Trophoblast cell (in vitro differentiated cells and primary cell): ENCODE measurements at regions not wholly inside any gene's neighbourhood (a gene's known extent, or its start where the extent isn't known, plus 50 kb on each side); places are given as distances from the start of the nearest gene placed in this dataset.
A peak's percentile ranks its signal among the peaks of the same experiment; 100 is the strongest.

Source experiments
- DNase-seq, 2 donors: peaks; one replicate each; pipeline ENCODE4 v3.0.0-alpha.2; 2016
- H2AFZ ChIP-seq: 2 replicates; pipeline ENCODE4 v1.6.1; 2013; ENCODE audit warnings: low read length, moderate library complexity, mild to moderate bottlenecking; ENCODE audit not compliant: insufficient read depth, poor library complexity
- H2AK5ac ChIP-seq: 2 replicates; pipeline ENCODE4 v1.6.1; 2013; ENCODE audit warnings: mild to moderate bottlenecking, low read length
- H2BK120ac ChIP-seq: 2 replicates; pipeline ENCODE4 v1.6.1; 2013; ENCODE audit warnings: low read length, mild to moderate bottlenecking, moderate library complexity; ENCODE audit not compliant: insufficient read depth, poor library complexity
- H2BK12ac ChIP-seq: 2 replicates; pipeline ENCODE4 v1.6.1; 2013; ENCODE audit warnings: mild to moderate bottlenecking, low read length, moderate library complexity
- H2BK5ac ChIP-seq: 2 replicates; pipeline ENCODE4 v1.6.1; 2013; ENCODE audit warnings: low read length, low read depth, moderate library complexity, mild to moderate bottlenecking; ENCODE audit not compliant: poor library complexity
- H3K14ac ChIP-seq: 2 replicates; pipeline ENCODE4 v1.6.1; 2013; ENCODE audit warnings: mild to moderate bottlenecking, low read length
- H3K18ac ChIP-seq: 2 replicates; pipeline ENCODE4 v1.6.1; 2013; ENCODE audit warnings: mild to moderate bottlenecking, low read length
- H3K23ac ChIP-seq: 2 replicates; pipeline ENCODE4 v1.6.1; 2013; ENCODE audit warnings: low read length
- H3K27ac ChIP-seq: 2 replicates; pipeline ENCODE4 v1.5.1; 2013; ENCODE audit warnings: low read depth, mild to moderate bottlenecking, inconsistent platforms, low read length, moderate library complexity
- H3K27me3 ChIP-seq: 2 replicates; pipeline ENCODE4 v1.6.1; 2013; ENCODE audit warnings: inconsistent platforms, mild to moderate bottlenecking, low read length, moderate library complexity; ENCODE audit not compliant: insufficient read depth
- H3K36me3 ChIP-seq, 2 experiments: 1 replicate in 1 of 2; 2 replicates in 1 of 2; pipeline ENCODE4 v1.6.1; 2013; ENCODE audit warnings: low read length in 2 of 2, mild to moderate bottlenecking in 2 of 2, moderate library complexity in 1 of 2; ENCODE audit not compliant: insufficient read depth in 2 of 2, control insufficient read depth in 1 of 2
- H3K4ac ChIP-seq: 2 replicates; pipeline ENCODE4 v1.6.1; 2013; ENCODE audit warnings: low read depth, mild to moderate bottlenecking, low read length, moderate library complexity
- H3K4me1 ChIP-seq, 2 experiments: 1 replicate in 1 of 2; 2 replicates in 1 of 2; pipeline ENCODE4 v1.6.1; 2013; ENCODE audit warnings: low read length in 2 of 2, mild to moderate bottlenecking in 2 of 2, moderate library complexity in 1 of 2; ENCODE audit not compliant: insufficient read depth in 2 of 2, control insufficient read depth in 1 of 2
- H3K4me2 ChIP-seq: 2 replicates; pipeline ENCODE4 v1.6.1; 2013; ENCODE audit warnings: inconsistent platforms, mild to moderate bottlenecking, low read length, moderate library complexity
- H3K4me3 ChIP-seq: 2 replicates; pipeline ENCODE4 v1.5.1; 2013; ENCODE audit warnings: mild to moderate bottlenecking, low read depth, low read length, inconsistent platforms
- H3K79me1 ChIP-seq: one replicate; pipeline ENCODE4 v1.6.1; 2013; ENCODE audit warnings: low read length
- H3K79me2 ChIP-seq: 2 replicates; pipeline ENCODE4 v1.6.1; 2013; ENCODE audit warnings: low read length, mild to moderate bottlenecking; ENCODE audit not compliant: control insufficient read depth, insufficient read depth, poor library complexity
- H3K9ac ChIP-seq: 2 replicates; pipeline ENCODE4 v1.6.1; 2013; ENCODE audit warnings: mild to moderate bottlenecking, low read length
- H3K9me3 ChIP-seq: 2 replicates; pipeline ENCODE4 v1.6.1; 2013; ENCODE audit warnings: low read depth, mild to moderate bottlenecking, control low read depth, inconsistent platforms, low read length; ENCODE audit not compliant: insufficient read depth
- H4K12ac ChIP-seq: 2 replicates; pipeline ENCODE4 v1.6.1; 2013; ENCODE audit warnings: low read depth, mild to moderate bottlenecking, low read length, moderate library complexity
- H4K8ac ChIP-seq: 2 replicates; pipeline ENCODE4 v1.6.1; 2013; ENCODE audit warnings: low read depth, mild to moderate bottlenecking, low read length, moderate library complexity
- H4K91ac ChIP-seq: one replicate; pipeline ENCODE4 v1.6.1; 2013; ENCODE audit warnings: low read depth, mild to moderate bottlenecking, low read length, moderate library complexity
- WGBS: extraction: QIAGEN DNeasy Blood & Tissue Kit; methylation state at CpG from one replicate; pipeline ENCODE4 v1.1.7; 2013; ENCODE audit warnings: missing lambda C conversion rate; ENCODE audit not compliant: insufficient read length, insufficient coverage; ENCODE audit errors: extremely low coverage; 5-methylcytosine and 5-hydroxymethylcytosine counted together

- Histone ChIP-seq H3K4me2 (no peak overlapping the region), H3K4me1 (no peaks in the 10 kb centered on the region), H3K4me3 (no peak overlapping the region), H3K79me1 (no peaks in the 10 kb centered on the region), H4K91ac (no peak overlapping the region), H3K9me3 (no peaks in the 10 kb centered on the region), H3K23ac (no peak overlapping the region), H3K79me2 (no peaks in the 10 kb centered on the region), H2AK5ac (no peak overlapping the region), H2BK5ac (no peak overlapping the region), H3K27me3 (no peaks in the 10 kb centered on the region), H4K12ac (no peak overlapping the region), H3K36me3 (no peaks in the 10 kb centered on the region), H3K4ac (no peak overlapping the region), H3K9ac (no peak overlapping the region), H2BK120ac (no peak overlapping the region), H3K27ac (no peak overlapping the region), H3K14ac (no peak overlapping the region), H3K18ac (no peak overlapping the region), H2BK12ac (no peak overlapping the region), H4K8ac (no peak overlapping the region), H2AFZ (no peak overlapping the region)
- no peak for DNase-seq
- no CpG with 5 or more reads among the region's 1 CpG for WGBS
Measured at GRCh38 chr11:90363739-90364138, 140.9 kb upstream of the CHORDC1 start.

DNA sequence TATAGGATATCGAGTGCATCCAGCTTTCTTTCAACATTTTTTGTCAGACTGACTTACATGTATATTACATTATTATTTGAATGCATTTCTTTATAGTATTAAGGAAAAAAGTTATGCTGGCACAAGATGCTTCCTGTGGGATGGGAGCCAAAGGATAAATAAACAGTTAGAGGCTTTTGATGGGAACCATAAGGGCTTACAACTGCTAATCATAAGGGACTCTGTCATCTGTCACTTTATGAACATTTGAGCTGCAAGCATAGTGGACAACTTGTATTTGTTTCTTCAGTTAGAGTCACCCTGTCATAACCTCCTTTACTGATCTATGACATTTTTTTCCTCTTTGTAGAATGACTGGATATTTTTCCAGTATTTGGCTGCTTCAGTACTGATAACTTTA, 132.4 kb upstream of the CHORDC1 start:
- Histone ChIP-seq H4K91ac (no peak overlapping the region), H3K27ac (no peak overlapping the region), H3K27me3 (no peaks in the 10 kb centered on the region), H2BK12ac (no peak overlapping the region), H3K9ac (no peak overlapping the region), H3K4ac (no peak overlapping the region), H4K12ac (no peak overlapping the region), H3K18ac (no peak overlapping the region), H3K14ac (no peak overlapping the region), H2BK5ac (no peak overlapping the region), H3K9me3 (no peaks in the 10 kb centered on the region), H3K36me3 (no peaks in the 10 kb centered on the region), H4K8ac (no peak overlapping the region), H2BK120ac (no peak overlapping the region), H3K79me1 (no peaks in the 10 kb centered on the region), H2AK5ac (no peak overlapping the region), H3K23ac (no peak overlapping the region), H3K4me1 (no peaks in the 10 kb centered on the region), H3K4me2 (no peak overlapping the region), H3K79me2 (no peaks in the 10 kb centered on the region), H2AFZ (no peak overlapping the region), H3K4me3 (no peak overlapping the region)
- DNase-seq: no peak
- no CpG with 5 or more reads among the region's 1 CpG for WGBS

DNA sequence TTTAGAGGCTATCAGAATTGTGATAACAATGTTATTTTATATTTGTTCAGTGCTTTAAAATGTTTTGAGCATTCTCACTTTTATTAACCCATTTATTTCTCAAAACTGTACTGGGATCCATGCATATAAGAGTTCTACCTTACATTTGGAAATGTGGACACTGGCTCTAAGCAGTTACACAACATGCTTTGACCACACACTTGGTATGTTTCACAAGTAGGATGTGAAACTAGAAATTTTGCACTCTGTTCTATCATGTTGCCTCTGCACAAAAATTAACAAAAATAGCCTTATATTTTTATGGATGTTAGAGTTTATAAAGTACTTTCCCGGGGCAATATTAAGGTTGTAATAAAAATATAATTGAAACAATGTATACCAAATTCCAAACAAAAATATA, 126.9 kb upstream of the CHORDC1 start:
- Histone ChIP-seq H3K9me3 (no peaks in the 10 kb centered on the region), H3K23ac (no peak overlapping the region), H3K18ac (no peak overlapping the region), H2BK12ac (no peak overlapping the region), H4K12ac (no peak overlapping the region), H2BK5ac (no peak overlapping the region), H4K91ac (no peak overlapping the region), H2BK120ac (no peak overlapping the region), H3K27me3 (no peaks in the 10 kb centered on the region), H2AK5ac (no peak overlapping the region), H3K4ac (no peak overlapping the region), H3K79me1 (no peaks in the 10 kb centered on the region), H3K36me3 (no peaks in the 10 kb centered on the region), H3K14ac (no peak overlapping the region), H3K4me3 (no peak overlapping the region), H3K4me1 (no peaks in the 10 kb centered on the region), H3K27ac (no peak overlapping the region), H2AFZ (no peak overlapping the region), H4K8ac (no peak overlapping the region), H3K9ac (no peak overlapping the region), H3K79me2 (no peaks in the 10 kb centered on the region), H3K4me2 (no peak overlapping the region)
- WGBS: no CpG with 5 or more reads among the region's 1 CpG
- no peak for DNase-seq

GRCh38 chr11:90344546-90344945, 121.7 kb upstream of the CHORDC1 start:
- no peak overlapping the region for H3K27ac ChIP-seq
- no peak overlapping the region for H3K23ac ChIP-seq
- H3K79me2 ChIP-seq: no peaks in the 10 kb centered on the region
- H2BK12ac ChIP-seq: no peak overlapping the region
- H3K79me1 ChIP-seq: no peaks in the 10 kb centered on the region
- H4K12ac ChIP-seq: no peak overlapping the region
- H3K18ac ChIP-seq: no peak overlapping the region
- no peaks in the 10 kb centered on the region for H3K36me3 ChIP-seq
- H2BK120ac ChIP-seq: no peak overlapping the region
- H2AK5ac ChIP-seq: no peak overlapping the region
- no peak overlapping the region for H4K91ac ChIP-seq
- WGBS: no CpG with 5 or more reads among the region's 4 CpGs
- H2AFZ ChIP-seq: no peak overlapping the region
- H3K4me1 ChIP-seq: no peaks in the 10 kb centered on the region
- no peak overlapping the region for H3K4me3 ChIP-seq
- H3K4ac ChIP-seq: no peak overlapping the region
- no peaks in the 10 kb centered on the region for H3K9me3 ChIP-seq
- no peaks in the 10 kb centered on the region for H3K27me3 ChIP-seq
- peak; percentile 87 to 95 for DNase-seq
- H4K8ac ChIP-seq: no peak overlapping the region
- no peak overlapping the region for H3K14ac ChIP-seq
- no peak overlapping the region for H3K4me2 ChIP-seq
- no peak overlapping the region for H2BK5ac ChIP-seq
- H3K9ac ChIP-seq: no peak overlapping the region
